ENCODE measurements at regions not wholly inside any gene's neighbourhood (a gene's known extent, or its start where the extent isn't known, plus 50 kb on each side); places are given as distances from the start of the nearest gene placed in this dataset.
"Not testable (repeated sequence)": the region's sequence is repeated elsewhere in the genome, so short reads cannot be mapped to it uniquely, and the experiment has no call there.

DNA sequence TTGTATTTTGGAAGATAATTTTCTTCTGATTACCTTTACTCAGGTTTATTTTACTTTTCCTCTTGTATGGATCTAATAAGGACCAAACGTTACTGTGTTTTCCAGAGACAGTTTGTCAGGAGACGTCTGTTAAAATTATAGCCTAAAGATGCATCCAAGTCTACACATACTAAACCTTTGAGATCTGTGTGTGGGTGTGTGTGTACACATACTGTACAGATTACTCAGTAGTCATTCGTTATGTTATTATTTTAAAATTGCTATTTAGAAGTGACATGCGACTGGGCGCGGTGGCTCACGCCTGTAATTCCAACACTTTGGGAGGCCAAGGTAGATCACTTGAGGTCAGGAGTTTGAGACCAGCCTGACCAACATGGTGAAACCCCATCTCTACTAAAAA, 51.6 kb upstream of the CNTLN start:
- DNase-seq, result no peak

DNA sequence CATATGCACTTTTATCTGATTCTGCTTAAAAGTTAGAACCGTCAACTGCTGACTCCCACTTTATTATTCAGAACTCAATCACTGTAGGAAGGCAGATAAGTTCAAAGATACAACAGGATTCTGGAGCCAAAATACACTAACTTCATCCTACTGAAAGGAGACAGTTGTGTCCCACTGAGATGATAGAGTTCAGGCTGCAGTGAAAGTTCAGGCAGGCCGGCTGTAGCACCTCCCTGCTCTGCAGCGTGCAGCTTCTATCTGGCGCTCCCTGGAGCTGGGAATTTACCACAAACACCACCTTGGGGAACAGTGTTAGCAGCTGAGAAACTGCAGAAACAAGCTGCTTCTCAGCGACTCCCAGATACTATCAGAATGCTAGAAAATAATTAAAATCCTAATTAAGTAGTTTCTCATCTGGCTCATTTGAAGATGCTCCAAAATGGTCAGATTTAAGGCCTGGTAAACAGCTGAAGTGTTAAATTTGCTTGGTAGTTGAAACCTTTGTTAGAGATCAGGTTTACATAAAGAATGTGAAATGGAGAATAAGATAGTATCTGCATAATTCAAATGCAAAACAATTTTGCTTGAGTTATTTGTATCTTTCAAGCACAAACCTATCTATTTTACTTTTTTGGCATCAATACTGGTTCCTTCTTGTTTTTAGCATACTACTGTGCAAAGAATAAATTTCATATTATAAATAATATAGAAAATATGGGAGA, 52.3 kb upstream of the CNTLN start:
- DNase-seq, result no peak

DNA sequence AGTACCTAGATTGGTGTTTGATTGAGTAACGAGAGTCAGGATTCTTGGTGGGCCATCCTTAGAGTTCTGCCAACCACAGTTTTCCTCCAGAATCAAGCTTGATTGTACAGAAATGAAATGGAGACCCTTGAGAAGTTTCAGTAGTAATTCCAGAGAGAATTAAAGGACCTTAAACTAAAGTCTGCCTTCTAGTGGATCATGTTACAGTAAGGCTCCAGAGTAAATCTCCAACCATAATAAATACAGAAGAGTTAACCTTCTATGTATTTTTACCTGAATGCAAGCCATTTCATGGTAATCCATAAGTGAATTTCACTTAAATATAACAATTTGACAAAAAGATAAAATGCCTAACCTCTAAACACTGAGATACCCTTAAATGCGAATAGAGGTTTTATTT, 53.0 kb upstream of the CNTLN start:
- no peak for DNase-seq

DNA sequence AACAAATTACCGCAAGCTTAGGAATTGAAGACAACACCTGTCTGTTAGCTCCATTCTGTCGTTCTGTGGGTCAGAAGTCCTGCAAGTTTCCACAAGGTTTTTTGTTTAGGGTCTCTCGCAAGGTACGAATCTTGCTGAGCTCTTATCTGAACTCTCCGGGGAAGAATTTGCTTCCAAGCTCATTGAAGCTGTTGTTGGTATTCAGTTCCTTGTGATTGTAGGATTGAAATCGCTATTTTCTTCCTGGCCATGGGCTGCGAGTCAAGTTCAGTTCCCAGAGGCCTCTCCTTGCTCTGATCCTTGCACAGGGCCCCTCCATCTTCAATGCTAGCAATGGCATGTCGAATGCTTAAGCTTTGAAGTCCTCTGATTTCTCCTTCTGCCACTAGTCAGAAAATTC, 53.5 kb upstream of the CNTLN start:
- no peak for DNase-seq

DNA sequence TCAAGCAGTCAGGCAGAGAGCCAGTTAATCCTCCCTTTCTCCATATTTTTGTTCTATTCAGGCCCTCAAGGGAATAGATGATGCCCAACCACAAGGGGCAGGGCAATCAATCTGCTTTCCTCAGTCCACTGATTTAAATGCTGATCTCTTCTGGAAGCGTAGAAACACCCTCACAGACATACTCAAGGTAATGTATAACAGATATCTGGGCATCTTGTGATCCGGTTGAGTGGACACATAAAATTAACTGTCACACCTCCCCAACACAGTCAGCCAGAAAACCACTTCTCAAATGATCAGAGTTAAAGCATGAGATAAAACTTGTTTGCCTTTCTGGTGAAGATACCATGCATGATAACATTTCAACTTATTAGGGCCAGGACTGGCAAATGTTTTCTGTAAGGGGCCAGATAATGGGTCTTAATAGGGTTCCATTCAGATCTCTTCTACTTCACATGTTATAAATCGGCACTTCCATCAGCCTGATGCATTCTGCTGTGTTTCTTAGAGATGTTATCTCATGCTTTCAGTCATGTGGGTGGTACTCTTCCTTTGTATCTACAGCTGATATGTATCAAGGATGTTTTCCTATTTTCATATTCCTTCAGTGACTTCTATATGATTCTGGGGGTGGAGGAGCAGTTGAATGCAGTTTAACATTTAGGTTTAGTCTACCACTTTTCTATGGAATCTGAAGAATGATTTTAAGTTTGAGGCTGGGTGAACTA, 58.9 kb upstream of the CNTLN start:
- DNase-seq, result no peak

DNA sequence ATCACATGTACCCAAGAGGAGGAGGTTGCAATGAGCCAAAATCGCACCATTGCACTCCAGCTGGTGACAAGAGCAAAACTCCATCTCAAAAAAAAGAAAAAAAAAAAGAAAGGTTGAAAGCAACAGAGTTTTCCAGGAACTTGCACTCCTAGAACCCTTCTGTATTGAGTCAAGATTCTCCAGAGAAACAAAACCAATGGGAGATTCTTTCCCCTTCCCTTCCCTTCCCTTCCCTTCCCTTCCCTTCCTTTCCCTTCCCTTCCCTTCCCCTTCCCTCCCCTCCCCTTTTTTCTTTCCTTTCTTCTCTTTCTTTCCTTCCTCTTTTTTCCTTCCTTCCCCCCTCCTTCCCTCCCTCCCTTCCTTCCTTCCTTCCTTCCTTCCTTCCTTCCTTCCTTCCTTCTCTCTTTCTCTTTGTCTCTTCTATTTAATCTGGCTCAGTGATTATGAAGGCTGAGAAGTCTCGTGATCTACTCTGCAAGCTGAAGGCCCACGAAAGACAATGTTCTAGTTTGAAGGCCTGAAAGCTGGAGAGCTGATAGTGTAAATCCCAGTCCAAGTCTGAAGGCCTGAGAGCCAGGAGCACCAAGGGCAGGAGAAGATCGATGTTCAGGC, 59.6 kb upstream of the CNTLN start:
- DNase-seq, result no peak

DNA sequence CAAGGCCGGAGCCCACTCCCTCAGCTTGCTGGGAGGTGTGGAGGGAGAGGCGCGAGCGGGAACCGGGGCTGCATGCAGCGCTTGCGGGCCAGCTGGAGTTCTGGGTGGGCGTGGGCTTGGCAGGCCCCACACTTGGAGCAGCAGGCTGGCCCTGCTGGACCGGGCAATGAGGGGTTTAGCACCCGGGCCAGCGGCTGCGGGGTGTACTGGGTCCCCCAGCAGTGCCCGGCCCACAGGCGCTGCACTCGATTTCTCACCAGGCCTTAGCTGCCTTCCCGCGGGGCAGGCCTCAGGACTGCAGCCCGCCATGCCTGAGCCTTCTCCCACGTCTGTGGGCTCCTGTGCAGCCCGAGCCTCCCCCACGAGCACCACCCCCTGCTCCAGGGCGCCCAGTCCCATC, 62.3 kb upstream of the CNTLN start:
- not testable (repeated sequence) for DNase-seq

DNA sequence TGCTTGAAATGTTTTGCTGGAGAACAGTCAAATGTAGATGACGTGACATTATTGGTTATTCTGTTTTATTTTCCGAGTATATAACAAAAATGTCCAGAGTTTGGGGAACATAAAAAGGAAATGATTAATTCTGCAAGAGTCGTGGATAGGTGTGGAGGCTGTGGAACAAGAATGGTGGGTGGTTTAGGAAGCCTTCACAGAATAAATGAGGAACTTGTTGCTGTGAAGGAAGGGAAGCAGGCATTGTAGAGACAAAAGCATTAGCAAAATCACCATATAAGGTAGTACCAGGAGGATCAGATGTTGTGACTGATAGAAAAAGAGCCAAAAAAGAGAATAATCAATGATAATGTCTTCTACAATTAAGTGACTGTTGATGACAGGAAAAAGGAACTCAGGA, 66.2 kb upstream of the CNTLN start:
- peak in 2 of 3 donors; percentile 3 to 4 for DNase-seq

DNA sequence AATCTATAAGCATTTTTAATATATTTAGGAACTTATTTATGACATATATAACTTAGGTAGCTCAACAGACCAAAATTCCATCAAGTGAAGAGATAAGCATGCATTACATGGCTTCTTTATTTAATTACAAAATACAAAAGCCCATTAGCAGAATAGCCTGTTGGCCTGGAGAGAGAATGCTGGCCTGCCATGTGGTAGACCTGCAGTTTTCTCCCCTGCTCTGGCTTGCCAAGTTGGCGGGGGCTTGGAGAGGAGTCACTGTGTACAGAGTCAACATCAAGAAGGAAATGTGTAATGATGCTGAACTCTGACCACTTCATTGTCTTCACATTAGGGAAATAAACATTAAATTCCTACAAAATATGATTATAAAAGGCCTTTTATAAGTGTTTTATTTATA, 69.8 kb upstream of the CNTLN start:
- no peak for DNase-seq

DNA sequence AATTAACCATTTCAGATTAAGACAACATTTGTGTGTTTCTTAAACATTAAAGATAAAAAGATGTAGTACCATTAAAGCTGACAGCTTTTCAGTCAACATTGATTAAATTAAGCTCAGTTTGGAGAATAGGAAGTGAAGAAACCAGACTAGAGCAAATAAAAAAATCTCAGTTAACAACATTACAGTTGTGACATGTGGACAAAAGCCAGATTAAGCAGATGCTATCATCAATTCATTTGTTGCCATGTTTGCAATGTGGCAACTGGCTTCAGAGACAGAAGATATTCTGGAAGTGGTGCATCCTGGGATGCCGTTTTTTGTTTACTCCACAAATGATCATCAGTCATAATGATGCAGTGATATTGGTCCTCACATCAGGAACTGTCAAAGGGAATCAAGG, 70.3 kb upstream of the CNTLN start:
- DNase-seq, result no peak

DNA sequence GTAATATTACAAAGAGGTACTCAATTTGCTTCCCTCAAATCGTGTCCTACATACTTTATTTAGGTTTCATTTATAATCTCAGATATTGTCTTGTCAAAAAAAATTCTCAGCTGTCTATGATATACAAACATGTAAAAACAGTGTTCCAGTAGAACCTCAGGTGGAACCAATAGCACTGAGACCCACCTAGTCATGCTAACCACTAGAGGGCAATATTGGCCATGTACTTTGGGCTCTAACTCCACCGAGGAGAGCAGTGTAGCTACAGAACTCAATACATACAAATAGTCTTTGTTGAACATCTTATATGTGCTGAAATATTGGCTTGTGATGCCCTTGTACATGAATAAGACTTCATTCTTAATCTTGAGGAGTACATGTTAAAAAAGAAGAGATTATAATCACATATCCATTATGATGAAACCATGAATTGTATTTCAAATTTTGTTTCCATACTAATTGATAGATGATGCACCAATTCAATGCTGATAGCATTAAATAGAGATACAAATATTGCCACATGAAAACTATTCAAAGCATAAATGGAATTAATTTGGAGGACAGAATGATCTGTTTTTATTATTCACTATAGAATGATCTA, 71.2 kb upstream of the CNTLN start:
- DNase-seq, result peak; percentile 56 to 70 (median 69)

DNA sequence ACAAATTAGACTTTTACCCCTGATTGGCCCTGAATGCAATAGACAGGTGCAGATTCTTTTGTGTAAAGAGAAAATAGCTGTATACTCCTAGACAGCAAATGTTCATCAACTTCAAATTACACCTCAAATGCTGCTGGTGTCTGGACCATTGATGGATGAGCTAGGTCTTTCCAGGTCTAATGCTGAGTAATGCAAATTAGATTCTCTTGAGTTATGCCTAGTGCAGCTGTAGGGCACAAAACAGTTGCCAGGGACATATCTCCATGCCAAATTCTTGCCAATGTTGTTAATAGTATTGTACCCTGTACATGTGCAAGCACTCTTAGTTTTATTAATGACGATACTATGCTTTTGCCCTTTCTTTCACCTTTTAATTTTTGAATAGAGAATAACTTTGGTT, 72.3 kb upstream of the CNTLN start:
- DNase-seq, result no peak

DNA sequence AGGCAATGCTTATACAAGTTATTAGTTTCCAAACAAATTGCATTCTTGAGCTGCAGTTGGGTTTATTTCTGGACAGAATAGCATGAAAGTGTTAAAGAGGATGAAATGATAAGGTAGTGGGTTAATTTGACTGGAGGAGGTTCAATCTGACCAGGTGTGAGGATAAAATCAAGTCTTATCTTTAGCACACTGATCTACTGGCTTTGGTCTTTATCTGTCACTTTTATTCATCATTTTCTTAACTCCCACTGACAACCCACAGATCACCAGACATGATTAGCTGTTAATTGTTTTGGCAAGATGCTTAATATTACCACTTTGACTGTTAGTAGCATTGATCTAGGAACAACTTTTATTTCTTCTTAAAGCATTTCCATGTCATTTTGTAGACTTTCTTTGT, 74.4 kb upstream of the CNTLN start:
- DNase-seq, result no peak

DNA sequence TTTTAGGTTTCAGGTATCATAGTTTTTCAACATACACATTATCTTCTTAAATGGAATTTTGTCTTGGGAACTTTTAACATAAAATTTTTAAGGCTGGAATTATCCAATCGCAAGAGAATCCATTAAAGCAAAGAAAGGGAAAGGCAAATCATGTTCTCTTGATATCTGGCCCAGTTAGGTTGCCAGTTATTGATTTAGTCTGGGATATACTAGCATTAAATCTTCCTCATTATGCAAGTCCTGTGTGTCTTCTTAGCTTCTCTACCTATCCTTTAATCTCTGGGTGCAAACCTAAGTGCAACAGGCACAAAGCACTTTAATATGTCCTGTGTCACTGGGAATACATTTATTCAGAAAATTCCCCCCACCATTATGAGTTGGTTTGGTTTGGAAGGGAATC, 75.4 kb upstream of the CNTLN start:
- DNase-seq, result no peak

DNA sequence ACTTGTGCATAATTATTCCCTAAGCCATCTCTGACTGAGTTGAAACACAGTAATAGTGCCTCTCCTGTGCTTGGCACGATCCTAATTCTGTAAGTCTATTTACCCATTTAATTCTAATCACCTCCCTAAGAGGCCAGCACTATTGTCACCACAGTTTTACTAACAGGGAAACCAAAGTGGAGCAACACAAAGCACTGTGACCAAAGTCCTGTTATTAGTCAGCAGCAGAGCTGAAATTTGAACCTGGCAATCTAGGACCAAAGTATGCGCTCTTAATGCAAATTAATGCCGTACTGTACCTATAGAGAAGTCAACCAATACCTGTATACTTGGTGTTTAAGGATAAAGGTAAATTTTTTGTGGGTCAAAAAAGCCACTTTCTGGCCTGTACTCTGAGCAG, 77.1 kb upstream of the CNTLN start:
- no peak for DNase-seq

DNA sequence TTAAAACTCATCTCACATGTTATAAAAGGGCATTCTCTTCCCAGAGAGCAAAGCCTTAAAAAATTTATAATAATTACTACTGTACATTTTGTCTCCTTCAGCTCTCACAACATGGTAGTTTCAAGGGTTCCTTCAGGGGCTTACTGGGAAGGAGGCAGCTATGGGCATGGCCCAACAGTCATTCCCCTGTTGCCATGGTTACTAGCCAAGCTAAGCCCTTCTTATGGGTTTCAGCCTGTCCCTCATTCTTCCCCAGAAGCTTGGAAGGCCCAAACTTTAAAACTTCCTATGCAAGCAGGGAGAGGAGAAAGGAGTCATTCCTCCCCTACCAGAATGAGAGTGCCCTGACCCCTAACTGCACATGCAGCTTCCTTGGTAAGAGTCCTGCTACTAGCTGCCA, 82.2 kb upstream of the CNTLN start:
- peak in 2 of 3 donors; percentile 1 for DNase-seq

DNA sequence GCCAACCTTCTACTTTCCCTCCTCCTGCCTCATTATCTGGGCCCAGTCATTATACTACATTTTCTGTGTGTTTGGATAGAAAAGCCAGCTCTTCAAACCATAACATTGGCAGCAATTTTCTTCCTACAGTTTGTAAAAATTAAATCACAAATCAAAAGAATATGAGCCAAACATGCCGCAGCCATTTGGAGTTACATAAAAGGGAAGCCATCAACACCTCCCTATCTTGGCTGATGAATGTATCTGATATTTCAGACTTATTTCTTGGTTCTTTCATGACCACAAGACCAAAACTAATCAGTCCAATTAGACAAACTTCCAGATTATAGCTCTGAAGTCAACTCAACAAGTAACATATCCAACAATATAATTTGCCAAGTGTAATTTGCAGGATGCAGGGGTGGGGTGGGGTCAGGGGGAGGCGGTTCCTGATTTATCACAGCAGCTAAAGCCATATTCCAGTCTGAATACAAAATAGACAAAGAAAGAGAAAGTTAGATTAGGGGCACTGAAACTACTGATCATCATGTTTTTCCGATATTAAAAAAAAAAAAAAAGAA, 89.4 kb upstream of the CNTLN start:
- DNase-seq, result no peak

DNA sequence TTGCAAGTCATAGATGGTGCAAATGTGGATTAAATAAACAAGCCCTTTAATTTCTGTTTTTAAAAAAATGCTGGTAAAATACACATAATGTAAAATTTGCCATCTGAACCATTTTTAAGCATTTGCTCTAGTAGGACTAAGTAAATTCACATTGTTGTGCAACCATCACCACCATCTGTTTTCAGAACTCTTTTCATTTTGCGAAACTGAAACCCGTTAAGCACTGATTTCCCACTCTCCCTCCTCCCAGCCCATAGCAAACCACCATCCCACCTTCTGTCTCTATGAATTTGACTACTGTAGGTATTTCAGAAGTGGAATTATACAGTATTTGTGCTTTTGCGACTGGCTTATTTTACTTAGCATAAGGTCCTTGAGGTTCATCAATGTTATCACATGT, 103.3 kb upstream of the CNTLN start:
- DNase-seq, result no peak

DNA sequence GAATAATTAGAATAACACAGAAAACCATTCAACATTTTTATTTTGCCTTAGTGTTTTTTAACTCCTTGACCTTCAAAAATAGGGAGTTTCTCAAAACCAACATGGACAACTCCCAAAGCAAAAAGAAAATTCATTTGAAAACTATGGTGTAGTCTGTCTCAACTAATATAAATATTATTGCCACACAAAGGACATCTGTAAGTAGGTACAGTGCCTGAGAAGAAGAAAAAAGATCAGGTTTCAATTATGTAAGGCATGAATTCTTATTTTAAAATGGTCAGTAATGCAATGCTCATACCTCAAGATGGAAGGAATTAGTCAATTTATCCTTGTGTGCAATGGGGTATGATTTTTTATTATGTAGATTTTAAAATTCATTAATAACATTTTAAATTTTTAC, 109.6 kb upstream of the CNTLN start:
- DNase-seq, result no peak

DNA sequence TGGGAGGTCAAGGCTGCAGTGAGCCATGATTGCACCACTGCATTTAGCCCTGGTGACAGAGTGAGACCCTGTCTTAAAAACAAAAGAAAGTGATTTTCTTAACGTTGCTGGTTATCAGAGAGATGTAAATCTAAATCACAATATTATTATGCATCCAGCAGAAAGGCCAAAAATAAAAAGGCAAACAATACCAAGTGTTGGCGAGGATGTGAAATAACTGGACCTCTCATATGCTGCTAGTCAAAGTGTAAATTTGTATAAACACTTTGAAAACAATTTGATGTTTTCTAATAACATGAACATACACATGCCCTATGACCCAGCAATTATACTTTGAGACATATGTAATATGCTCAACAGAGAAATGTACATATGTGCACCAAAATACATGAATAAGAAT, 110.7 kb upstream of the CNTLN start:
- no peak for DNase-seq

DNA sequence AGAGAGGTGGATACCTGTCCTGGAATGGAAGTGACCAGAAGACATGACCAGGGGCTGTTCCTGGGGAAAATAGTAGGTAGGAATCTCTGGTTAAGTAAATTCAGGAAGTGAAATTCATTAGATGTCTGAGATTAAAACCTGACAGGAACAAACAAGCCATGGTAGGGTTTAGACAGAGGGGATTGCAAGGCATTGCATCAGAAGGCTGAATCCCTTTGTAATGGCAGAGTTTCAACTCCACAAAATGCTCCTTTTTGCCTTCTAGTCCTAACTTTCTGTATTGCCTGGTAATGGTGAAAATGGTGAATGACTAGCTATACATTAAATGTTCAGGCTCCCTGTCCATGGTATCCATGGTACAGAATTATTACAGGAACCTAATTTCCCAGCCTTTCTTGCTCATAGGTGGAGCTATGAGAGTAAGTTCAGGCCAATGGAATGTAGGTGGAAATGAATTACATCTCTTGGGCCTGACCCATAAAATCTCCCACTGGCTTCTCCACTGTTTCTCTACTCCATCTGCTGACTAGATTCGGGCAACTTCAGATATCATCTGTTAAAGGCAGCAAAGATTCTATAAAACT, 113.4 kb upstream of the CNTLN start:
- no peak for DNase-seq

DNA sequence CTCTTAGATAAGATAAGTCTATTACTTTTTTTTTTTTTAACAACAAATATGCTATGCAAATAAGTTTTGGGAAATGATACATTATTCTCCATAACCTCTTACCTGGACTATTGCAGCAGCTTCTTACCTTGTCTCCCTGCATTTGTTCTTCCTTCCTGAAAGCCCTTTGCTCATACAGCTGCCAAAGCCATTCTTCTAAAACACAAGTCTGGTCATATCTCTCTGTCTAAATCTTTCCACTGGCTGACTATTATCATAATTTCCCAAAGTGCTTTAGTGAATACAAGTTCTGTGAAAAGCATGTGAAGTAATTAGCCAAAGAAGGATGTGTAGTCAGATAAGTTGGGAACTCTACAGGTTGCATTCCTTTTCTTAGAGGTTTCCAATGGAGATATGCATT, 115.4 kb upstream of the CNTLN start:
- DNase-seq, result no peak

DNA sequence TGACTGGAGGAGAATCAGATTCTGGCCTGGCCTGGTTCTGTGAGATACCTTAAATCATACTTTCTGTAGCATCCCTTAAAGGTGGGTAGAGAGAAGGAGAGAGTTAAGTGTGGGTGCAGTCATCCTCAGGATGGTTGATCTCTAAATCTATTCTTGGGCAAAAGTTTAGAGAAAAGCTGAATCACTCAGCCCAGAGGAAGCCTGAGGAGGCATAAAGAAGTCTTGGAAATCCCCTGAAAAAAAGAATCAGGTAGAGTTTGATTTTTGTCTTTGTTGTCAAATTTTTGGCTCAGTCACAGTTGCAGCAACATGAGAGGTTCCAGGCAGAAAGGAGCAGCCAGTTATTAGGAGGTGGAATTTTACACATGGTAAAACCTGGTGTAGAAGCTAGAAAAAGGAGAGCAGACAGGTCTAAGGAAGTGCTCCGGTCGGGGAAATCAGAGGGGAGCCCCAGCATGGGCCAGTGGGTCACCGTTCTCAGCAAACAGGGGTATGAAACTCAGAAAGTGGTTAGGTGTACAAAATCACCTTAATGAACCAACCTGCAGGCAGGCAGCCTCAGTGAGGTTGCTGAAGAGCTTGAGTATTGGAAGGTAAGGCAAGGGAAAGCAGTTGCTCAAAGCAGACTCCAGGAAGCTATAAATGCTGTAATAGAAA, 116.2 kb upstream of the CNTLN start:
- DNase-seq, result no peak

All from suppressor macrophage treated with lipopolysaccharide for 1 hour (primary cell).